ENCODE measurements at regions not wholly inside any gene's neighbourhood (a gene's known extent, or its start where the extent isn't known, plus 50 kb on each side); places are given as distances from the start of the nearest gene placed in this dataset.

- POLR2A ChIA-PET (ENCODE audit: partially characterized antibody): no interaction called here
- no peak overlapping the region for H2BK15ac ChIP-seq (ENCODE audit: low read length)
- no peak overlapping the region for H2BK12ac ChIP-seq (ENCODE audit: low read depth, low read length)
- H3K79me2 ChIP-seq (ENCODE audit: control insufficient read depth in 1 of 2, insufficient read depth in 2 of 2, low read length in 2 of 2): no peaks in the 10 kb centered on the region
- H2AFZ ChIP-seq (ENCODE audit: low read length): no peak overlapping the region
- H3K4ac ChIP-seq (replicated peaks; ENCODE audit: insufficient read length, low read depth, low read length): no peak overlapping the region
- H2BK5ac ChIP-seq (ENCODE audit: low read depth, low read length): no peak overlapping the region
- CTCF ChIA-PET (ENCODE audit: partially characterized antibody): no interaction called here
- no peak overlapping the region for H2BK20ac ChIP-seq (ENCODE audit: low read length)
- FAIRE-seq (no peak), DNase-seq (ENCODE audit: low read depth in 1 of 2, low spot score in 2 of 2) (no peak)
- no peaks in the 10 kb centered on the region for H3K79me1 ChIP-seq (ENCODE audit: low read depth, low read length)
- H3K4me3 ChIP-seq (ENCODE audit: extremely low read depth in 1 of 4, insufficient read depth in 2 of 4, low read depth in 3 of 4, low read length in 4 of 4): no peak overlapping the region
- H3K4me2 ChIP-seq (ENCODE audit: insufficient read depth in 1 of 2, low read depth in 2 of 2, low read length in 2 of 2): no peak overlapping the region
- no peak overlapping the region for H3K27ac ChIP-seq (ENCODE audit: low read depth, low read length)
- H3K23ac ChIP-seq (ENCODE audit: insufficient read length): no peak overlapping the region
- no peak overlapping the region for H4K5ac ChIP-seq (ENCODE audit: insufficient read length, low read depth, low read length)
- TF ChIP-seq POLR2AphosphoS5 (IDR thresholded peaks at IDR 0.05; ENCODE audit: low read depth, low read length) (no peak), SAP30 (IDR thresholded peaks at IDR 0.05; ENCODE audit: insufficient read depth, insufficient replicate concordance, low read length) (no peak), HDAC6 (IDR thresholded peaks at IDR 0.05; ENCODE audit: low read depth, low read length) (no peak), RXRA (IDR thresholded peaks at IDR 0.05; ENCODE audit: insufficient read depth, low read depth, low read length) (no peak), TCF12 (IDR thresholded peaks at IDR 0.05; ENCODE audit: low read depth, low read length) (no peak), KDM1A (IDR thresholded peaks at IDR 0.05; ENCODE audit: borderline replicate concordance, low read length) (no peak), SRF (IDR thresholded peaks at IDR 0.05; ENCODE audit: low read depth, low read length) (no peak), CHD2 (IDR thresholded peaks at IDR 0.05; ENCODE audit: low read length) (no peak), CREB1 (IDR thresholded peaks at IDR 0.05) (no peak), POU5F1 (IDR thresholded peaks at IDR 0.05; ENCODE audit: low read depth, low read length) (no peak), SIRT6 (IDR thresholded peaks at IDR 0.05; ENCODE audit: low read length) (no peak), USF2 (IDR thresholded peaks at IDR 0.05; ENCODE audit: low read length) (no peak), GTF2F1 (IDR thresholded peaks at IDR 0.05; ENCODE audit: borderline replicate concordance, low read depth, low read length) (no peak)
- H3K4me1 ChIP-seq (replicated peaks in 1 of 4; ENCODE audit: control insufficient read depth in 3 of 4, insufficient read depth in 4 of 4, low read length in 3 of 4): peaks cover 0 to 11% (median 5%) of the 10 kb centered on the region in 4 experiments; a peak in 3 of 7 replicates
- no peaks in the 10 kb centered on the region for H4K20me1 ChIP-seq (replicated peaks in 1 of 2; ENCODE audit: control insufficient read depth in 1 of 2, insufficient read depth in 2 of 2, low read length in 2 of 2)
- no peak overlapping the region for H4K8ac ChIP-seq (ENCODE audit: extremely low read depth, insufficient read depth, low read length)
- H2AK5ac ChIP-seq (ENCODE audit: low read depth, low read length): no peak overlapping the region
- H3K23me2 ChIP-seq (ENCODE audit: low read depth, low read length): no peaks in the 10 kb centered on the region
- no peak overlapping the region for H4K91ac ChIP-seq (replicated peaks; ENCODE audit: insufficient read length, low read length)
- no peak overlapping the region for H3K56ac ChIP-seq (replicated peaks; ENCODE audit: insufficient read length, low read depth, low read length)
- H3K14ac ChIP-seq (ENCODE audit: insufficient read length): no peak overlapping the region
- H3K18ac ChIP-seq (ENCODE audit: extremely low read depth, low read length): no peak overlapping the region
- no peak overlapping the region for H3K9ac ChIP-seq (replicated peaks in 1 of 4; ENCODE audit: extremely low read depth in 1 of 4, low read depth in 3 of 4, low read length in 3 of 4)
- peaks cover 0 to 3% (median 0%) of the 10 kb centered on the region in 4 experiments; a peak in 2 of 7 replicates for H3K27me3 ChIP-seq (replicated peaks in 1 of 4; ENCODE audit: control insufficient read depth in 3 of 4, extremely low read depth in 1 of 4, insufficient read depth in 3 of 4, low read length in 3 of 4)
- no peaks in the 10 kb centered on the region for H3K36me3 ChIP-seq (ENCODE audit: control insufficient read depth in 2 of 4, insufficient read depth in 4 of 4, low read length in 3 of 4)
- H3K9me3 ChIP-seq (ENCODE audit: insufficient read depth in 2 of 2, low read depth in 1 of 2, low read length in 1 of 2): no peaks in the 10 kb centered on the region
- H2BK120ac ChIP-seq (replicated peaks; ENCODE audit: low read depth, low read length): no peak overlapping the region
These were observed 398.4 kb downstream of the TBC1D32 start for GRCh38 chr6:120935908-120936307.
